Activated CD4-positive, alpha-beta T cell treated with anti-CD3 and anti-CD28 coated beads for 48 hours (primary cell): ENCODE measurements at regions not wholly inside any gene's neighbourhood (a gene's known extent, or its start where the extent isn't known, plus 50 kb on each side); places are given as distances from the start of the nearest gene placed in this dataset.

ENCODE experiments used
- DNase-seq: peaks from one replicate; pipeline ENCODE4 v3.0.0-alpha.2; 2020

GRCh38 chr1:76764638-76765454, 102.4 kb upstream of the ST6GALNAC5 start:
- DNase-seq, result no peak

DNA sequence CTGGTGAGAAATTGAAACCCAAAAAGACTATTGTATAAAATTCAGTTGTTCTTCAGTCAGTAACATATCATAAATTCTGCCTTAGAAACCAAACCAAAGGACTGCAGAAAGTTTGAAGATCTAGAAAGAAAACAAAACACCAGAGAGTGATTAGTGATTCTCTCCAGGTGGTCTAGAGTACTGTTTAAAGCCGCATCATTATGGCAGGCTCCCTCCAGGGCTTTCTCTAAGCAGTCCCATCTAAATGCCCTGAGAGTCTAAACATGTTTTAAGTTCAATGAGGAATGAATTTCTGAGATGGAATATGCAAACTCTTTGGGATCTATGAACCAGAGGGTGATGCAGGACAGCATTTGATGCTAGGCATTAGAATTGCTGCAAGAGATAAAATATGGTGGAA, 100.9 kb upstream of the ST6GALNAC5 start:
- DNase-seq, result no peak

DNA sequence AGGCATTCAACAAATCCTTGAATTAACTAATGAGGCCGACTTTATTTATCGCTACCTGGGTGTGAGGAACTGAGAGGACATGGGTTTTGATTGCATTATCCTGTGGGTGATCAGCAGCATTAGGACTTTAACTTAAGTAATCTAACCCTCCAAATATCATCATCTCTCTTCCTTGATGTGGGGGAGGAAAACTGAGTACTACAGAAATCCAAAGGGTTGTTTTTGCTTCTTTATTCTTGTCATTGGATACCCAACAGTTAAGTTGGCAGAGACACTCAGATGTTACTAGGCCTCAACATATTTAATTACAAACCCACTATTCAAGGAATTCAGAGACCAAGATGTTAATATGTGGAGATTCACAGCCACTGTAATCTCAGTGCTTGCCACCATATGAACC, 97.4 kb upstream of the ST6GALNAC5 start:
- no peak for DNase-seq

DNA sequence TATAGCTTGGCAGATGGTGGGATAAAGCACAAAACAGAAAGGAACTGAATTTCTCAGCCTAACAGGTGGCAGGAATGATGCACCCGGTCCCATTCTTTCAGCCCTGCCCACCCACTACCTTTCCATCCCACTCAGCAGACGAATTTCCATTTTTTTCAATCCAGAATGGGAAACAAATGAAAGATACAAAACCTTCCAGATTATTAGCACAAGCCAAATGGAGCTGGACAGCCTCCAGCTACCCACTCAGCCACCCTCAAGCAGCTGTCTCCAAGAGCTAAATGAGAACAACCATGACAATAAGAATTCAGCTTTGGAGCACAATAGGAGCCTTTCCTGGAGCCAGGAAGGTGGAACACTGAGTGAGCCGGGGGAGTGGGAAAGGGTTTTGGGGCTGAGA, 96.3 kb upstream of the ST6GALNAC5 start:
- DNase-seq, result no peak

- DNase-seq, result no peak
These were observed 85.8 kb upstream of the ST6GALNAC5 start for GRCh38 chr1:76781447-76781846.

DNA sequence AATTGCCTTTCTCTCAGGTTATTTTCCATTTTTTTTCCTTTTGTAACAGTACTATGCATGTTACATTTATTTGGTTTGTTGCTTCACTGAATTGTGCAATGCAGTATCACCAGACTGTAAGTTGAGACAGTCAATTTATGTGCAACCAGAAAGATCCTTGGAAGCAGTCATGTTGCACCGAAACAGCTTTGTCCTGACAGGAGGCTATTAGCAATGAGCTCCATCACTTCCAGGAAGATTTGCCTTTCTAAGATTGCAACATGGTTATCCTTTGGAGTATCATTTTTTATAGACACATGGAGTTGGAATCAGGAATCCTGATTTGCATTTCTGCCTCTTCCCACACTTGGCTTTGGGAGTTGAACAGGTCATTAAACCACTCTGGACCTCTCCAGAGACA, 84.5 kb upstream of the ST6GALNAC5 start:
- no peak for DNase-seq

GRCh38 chr1:76784502-76784901, 82.8 kb upstream of the ST6GALNAC5 start:
- no peak for DNase-seq

GRCh38 chr1:76786222-76786621, 81.1 kb upstream of the ST6GALNAC5 start:
- DNase-seq, result no peak

- no peak for DNase-seq
These were observed 73.7 kb upstream of the ST6GALNAC5 start for GRCh38 chr1:76793594-76793993.

DNA sequence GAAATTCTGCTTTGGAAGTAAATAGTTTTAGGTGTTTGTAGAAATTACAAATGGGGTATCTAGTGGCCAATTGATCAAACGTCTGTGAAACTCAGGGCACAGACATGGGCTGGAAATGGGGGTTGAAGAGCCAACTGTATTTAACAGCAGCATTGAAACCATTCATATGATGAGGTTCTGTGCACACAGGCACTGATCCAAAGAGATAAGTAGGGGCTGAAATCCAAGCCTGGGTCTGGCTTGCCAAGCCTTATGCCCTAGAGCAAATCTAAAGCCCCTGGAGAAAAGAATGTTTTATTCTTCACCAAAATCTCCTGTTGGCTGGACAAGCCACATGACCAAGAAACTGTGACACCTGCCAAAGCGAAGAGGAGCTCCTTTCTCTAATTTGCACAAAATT, 67.6 kb upstream of the ST6GALNAC5 start:
- DNase-seq, result no peak

- no peak for DNase-seq
These were observed 65.2 kb upstream of the ST6GALNAC5 start for GRCh38 chr1:76802094-76802493.

DNA sequence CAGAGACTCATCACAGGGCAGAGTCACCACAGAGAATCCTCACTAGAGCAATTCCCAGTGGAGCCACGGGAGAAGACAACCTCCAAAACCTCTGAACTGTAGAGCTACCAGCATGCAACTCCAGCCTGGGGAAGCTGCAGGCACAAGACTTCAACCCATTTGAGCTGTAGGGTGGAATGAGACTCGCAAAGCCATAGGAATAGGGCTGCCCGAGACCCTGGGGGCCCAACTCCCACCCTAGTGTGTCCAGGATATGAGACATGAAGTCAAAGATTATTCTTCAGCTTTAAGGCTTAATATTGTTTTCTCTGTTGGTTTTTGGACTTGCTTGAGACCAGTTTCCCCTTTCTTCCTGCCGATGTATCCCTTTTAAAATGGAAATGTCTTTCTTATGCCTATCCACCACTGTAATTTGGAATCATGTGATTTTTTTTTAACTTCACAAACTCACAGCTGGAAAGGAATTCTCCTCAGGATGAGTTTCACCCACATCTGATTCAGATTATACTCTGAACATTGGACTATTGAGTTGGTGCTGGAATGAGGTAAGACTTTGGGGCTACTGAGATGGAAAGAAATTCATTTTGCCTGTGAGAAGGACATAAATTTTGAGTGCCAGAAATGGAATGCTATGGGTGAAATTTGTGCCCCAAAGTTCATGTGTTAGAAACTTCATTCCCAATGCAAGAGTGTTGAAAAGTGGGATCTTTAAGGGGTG, 59.6 kb upstream of the ST6GALNAC5 start:
- no peak for DNase-seq
